HG03108 (cell line): ENCODE measurements at regions not wholly inside any gene's neighbourhood (a gene's known extent, or its start where the extent isn't known, plus 50 kb on each side); places are given as distances from the start of the nearest gene placed in this dataset.

Experiments
- ATAC-seq: cut with Tn5 transposase; IDR thresholded peaks from one replicate; pipeline ENCODE4 v1.9.1; 2021; ENCODE audit warnings: moderate library complexity; ENCODE audit not compliant: unreplicated experiment

GRCh38 chr10:128461991-128462390 is 335.8 kb upstream of the MKI67 start:
- ATAC-seq = no peak

GRCh38 chr10:128462844-128463243 is 336.6 kb upstream of the MKI67 start:
- ATAC-seq = no peak

- ATAC-seq = no peak
These were observed 338.0 kb upstream of the MKI67 start for GRCh38 chr10:128463991-128464760.

- no peak for ATAC-seq
These were observed 339.5 kb upstream of the MKI67 start for GRCh38 chr10:128465697-128466096.

GRCh38 chr10:128466831-128467371 is 340.7 kb upstream of the MKI67 start:
- no peak for ATAC-seq

GRCh38 chr10:128468462-128468861 is 342.2 kb upstream of the MKI67 start:
- no peak for ATAC-seq

- ATAC-seq = no peak
These were observed 343.3 kb upstream of the MKI67 start for GRCh38 chr10:128469515-128469914.

- ATAC-seq = no peak
These were observed 344.2 kb upstream of the MKI67 start for GRCh38 chr10:128470321-128470965.

GRCh38 chr10:128471151-128471550 is 344.9 kb upstream of the MKI67 start:
- ATAC-seq = no peak

GRCh38 chr10:128472196-128472595 is 346.0 kb upstream of the MKI67 start:
- ATAC-seq = no peak

- no peak for ATAC-seq
These were observed 347.2 kb upstream of the MKI67 start for GRCh38 chr10:128473396-128473795.

- ATAC-seq = no peak
These were observed 347.7 kb upstream of the MKI67 start for GRCh38 chr10:128473911-128474310.

GRCh38 chr10:128474571-128474970 is 348.3 kb upstream of the MKI67 start:
- ATAC-seq = no peak

GRCh38 chr10:128475686-128476367 is 349.6 kb upstream of the MKI67 start:
- ATAC-seq = no peak

- ATAC-seq = no peak
These were observed 350.1 kb upstream of the MKI67 start for GRCh38 chr10:128476368-128476725.

- no peak for ATAC-seq
These were observed 350.6 kb upstream of the MKI67 start for GRCh38 chr10:128476845-128477244.

- no peak for ATAC-seq
These were observed 354.4 kb upstream of the MKI67 start for GRCh38 chr10:128480601-128481000.

GRCh38 chr10:128481152-128481840 is 355.1 kb upstream of the MKI67 start:
- no peak for ATAC-seq

GRCh38 chr10:128482052-128482451 is 355.8 kb upstream of the MKI67 start:
- ATAC-seq = no peak

GRCh38 chr10:128483216-128483615 is 357.0 kb upstream of the MKI67 start:
- no peak for ATAC-seq

- ATAC-seq = no peak
These were observed 357.8 kb upstream of the MKI67 start for GRCh38 chr10:128484041-128484440.
